H1 (cell line): ENCODE measurements at regions not wholly inside any gene's neighbourhood (a gene's known extent, or its start where the extent isn't known, plus 50 kb on each side); places are given as distances from the start of the nearest gene placed in this dataset.
A peak's percentile ranks its signal among the peaks of the same experiment; 100 is the strongest.

ENCODE experiments used
- CTCF ChIA-PET: fragments of 300-600 bp; sonication (Branson Sonifier 250); formaldehyde crosslinking; loops from one replicate; lab custom pipeline; 2021; ENCODE audit not compliant: partially characterized antibody; lab: Charles Lee
- POLR2A ChIA-PET: fragments of 300-600 bp; sonication (Branson Sonifier 250); formaldehyde crosslinking; loops from one replicate; lab custom pipeline; 2021; ENCODE audit warnings: inconsistent platforms; ENCODE audit not compliant: partially characterized antibody; lab: Charles Lee
- DNase-seq, 2 experiments: peaks; one replicate each; pipeline versions ENCODE4 v3.0.0 to v3.0.0-alpha.2; 2010 to 2022; ENCODE audit warnings: low spot score in 2 of 2, low read depth in 1 of 2, mixed read lengths in 1 of 2
- FAIRE-seq: peaks from 2 replicates; lab custom pipeline; 2011; peaks lifted over from hg19 to GRCh38; lab: Jason Lieb, UNC
- H2AFZ ChIP-seq: 2 replicates; pipeline ENCODE4 v1.8.1; 2012; ENCODE audit warnings: low read length, inconsistent platforms
- H2AK5ac ChIP-seq: 2 replicates; pipeline ENCODE4 v1.6.1; 2013; ENCODE audit warnings: low read depth, low read length
- H2BK120ac ChIP-seq: replicated peaks from 2 replicates; pipeline ENCODE3; 2013; ENCODE audit warnings: low read depth, low read length, inconsistent platforms
- H2BK12ac ChIP-seq: 2 replicates; pipeline ENCODE4 v1.6.1; 2013; ENCODE audit warnings: low read depth, low read length
- H2BK15ac ChIP-seq: 2 replicates; pipeline ENCODE4 v1.6.1; 2013; ENCODE audit warnings: low read length
- H2BK20ac ChIP-seq: 2 replicates; pipeline ENCODE4 v1.6.1; 2013; ENCODE audit warnings: low read length
- H2BK5ac ChIP-seq: 2 replicates; pipeline ENCODE4 v1.6.1; 2013; ENCODE audit warnings: low read depth, low read length
- H3K14ac ChIP-seq: 2 replicates; pipeline ENCODE4 v1.6.1; 2013; ENCODE audit warnings: inconsistent platforms; ENCODE audit not compliant: insufficient read length
- H3K18ac ChIP-seq: 2 replicates; pipeline ENCODE4 v1.6.1; 2013; ENCODE audit warnings: low read length; ENCODE audit errors: extremely low read depth
- H3K23ac ChIP-seq: 2 replicates; pipeline ENCODE4 v1.6.1; 2013; ENCODE audit warnings: inconsistent platforms; ENCODE audit not compliant: insufficient read length
- H3K23me2 ChIP-seq: 2 replicates; pipeline ENCODE4 v1.6.1; 2013; ENCODE audit warnings: low read depth, low read length
- H3K27ac ChIP-seq: 2 replicates; pipeline ENCODE4 v1.6.1; 2011; ENCODE audit warnings: low read depth, low read length, inconsistent platforms
- H3K27me3 ChIP-seq, 4 experiments: replicated peaks in 1 of 4; 1 replicate in 1 of 4; 2 replicates in 3 of 4; pipeline versions ENCODE4 v1.6.1 to v1.8.1; 2011 to 2013; ENCODE audit warnings: low read length in 3 of 4, mild to moderate bottlenecking in 3 of 4, inconsistent platforms in 2 of 4, mixed read lengths in 2 of 4, moderate library complexity in 1 of 4; ENCODE audit not compliant: control insufficient read depth in 3 of 4, insufficient read depth in 3 of 4; ENCODE audit errors: extremely low read depth in 1 of 4
- H3K36me3 ChIP-seq, 4 experiments: 2 replicates each; pipeline versions ENCODE4 v1.6.1 to v1.8.1; 2011 to 2013; ENCODE audit warnings: mild to moderate bottlenecking in 4 of 4, low read length in 3 of 4, moderate library complexity in 2 of 4, control low read depth in 1 of 4, inconsistent platforms in 1 of 4; ENCODE audit not compliant: insufficient read depth in 4 of 4, control insufficient read depth in 2 of 4
- H3K4ac ChIP-seq: replicated peaks from 2 replicates; pipeline ENCODE3; 2013; ENCODE audit warnings: low read length, low read depth, mixed read lengths, inconsistent platforms; ENCODE audit not compliant: insufficient read length
- H3K4me1 ChIP-seq, 4 experiments: replicated peaks in 1 of 4; 1 replicate in 1 of 4; 2 replicates in 3 of 4; pipeline versions ENCODE4 v1.6.1 to v1.8.1; 2011 to 2013; ENCODE audit warnings: low read length in 3 of 4, inconsistent platforms in 2 of 4, mixed read lengths in 1 of 4; ENCODE audit not compliant: insufficient read depth in 4 of 4, control insufficient read depth in 3 of 4
- H3K4me2 ChIP-seq, 2 experiments: 2 replicates each; pipeline versions ENCODE4 v1.6.1 to v1.8.1; 2011 to 2013; ENCODE audit warnings: low read depth in 2 of 2, low read length in 2 of 2, control low read depth in 1 of 2, inconsistent platforms in 1 of 2, mild to moderate bottlenecking in 1 of 2; ENCODE audit not compliant: insufficient read depth in 1 of 2
- H3K4me3 ChIP-seq, 4 experiments: fragments of 200-600, 300-600 bp in 1 of 4; sonication (generic), shearing (Covaris generic), sonication (Bioruptor Twin) in 1 of 4; 2 replicates each; pipeline versions ENCODE4 v1.5.1 to v1.8.1; 2011 to 2016; ENCODE audit warnings: low read length in 4 of 4, low read depth in 3 of 4, control low read depth in 2 of 4, inconsistent platforms in 2 of 4, mild to moderate bottlenecking in 2 of 4, mixed read lengths in 1 of 4, moderate library complexity in 1 of 4; ENCODE audit not compliant: insufficient read depth in 2 of 4; ENCODE audit errors: extremely low read depth in 1 of 4
- H3K56ac ChIP-seq: replicated peaks from 2 replicates; pipeline ENCODE3; 2013; ENCODE audit warnings: low read depth, mild to moderate bottlenecking, mixed read lengths, low read length, inconsistent platforms; ENCODE audit not compliant: insufficient read length
- H3K79me1 ChIP-seq: 2 replicates; pipeline ENCODE4 v1.6.1; 2013; ENCODE audit warnings: low read depth, low read length, control low read depth
- H3K79me2 ChIP-seq, 2 experiments: 2 replicates each; pipeline versions ENCODE4 v1.6.1 to v1.8.1; 2012 to 2013; ENCODE audit warnings: low read length in 2 of 2, mild to moderate bottlenecking in 2 of 2, inconsistent platforms in 1 of 2; ENCODE audit not compliant: insufficient read depth in 2 of 2, control insufficient read depth in 1 of 2
- H3K9ac ChIP-seq, 4 experiments: replicated peaks in 1 of 4; 1 replicate in 1 of 4; 2 replicates in 3 of 4; pipeline versions ENCODE4 v1.6.1 to v1.8.1; 2011 to 2013; ENCODE audit warnings: low read depth in 3 of 4, low read length in 3 of 4, control low read depth in 2 of 4, mild to moderate bottlenecking in 2 of 4, moderate library complexity in 2 of 4, inconsistent platforms in 1 of 4; ENCODE audit errors: extremely low read depth in 1 of 4
- H3K9me3 ChIP-seq, 2 experiments: 2 replicates each; pipeline versions ENCODE4 v1.6.1 to v1.8.1; 2012 to 2013; ENCODE audit warnings: mild to moderate bottlenecking in 2 of 2, moderate library complexity in 2 of 2, control low read depth in 1 of 2, inconsistent platforms in 1 of 2, low read depth in 1 of 2, low read length in 1 of 2, mixed read lengths in 1 of 2; ENCODE audit not compliant: insufficient read depth in 2 of 2
- H4K20me1 ChIP-seq, 2 experiments: replicated peaks in 1 of 2; 2 replicates each; pipeline versions ENCODE3 to v1.8.1; 2011 to 2013; ENCODE audit warnings: inconsistent platforms in 2 of 2, low read length in 2 of 2, mild to moderate bottlenecking in 1 of 2; ENCODE audit not compliant: insufficient read depth in 2 of 2, control insufficient read depth in 1 of 2
- H4K5ac ChIP-seq: 2 replicates; pipeline ENCODE4 v1.6.1; 2013; ENCODE audit warnings: low read length, low read depth, mixed read lengths, inconsistent platforms; ENCODE audit not compliant: insufficient read length
- H4K8ac ChIP-seq: 2 replicates; pipeline ENCODE4 v1.8.0; 2013; ENCODE audit warnings: mild to moderate bottlenecking, moderate library complexity, low read length, inconsistent platforms; ENCODE audit not compliant: insufficient read depth; ENCODE audit errors: extremely low read depth
- H4K91ac ChIP-seq: replicated peaks from 2 replicates; pipeline ENCODE3; 2013; ENCODE audit warnings: low read length, mixed read lengths, inconsistent platforms; ENCODE audit not compliant: insufficient read length
- PHF8 ChIP-seq: fragments of 200-600 bp; sonication (generic); conservative IDR thresholded peaks from 2 replicates; pipeline ENCODE4 v1.7.1; 2012; ENCODE audit warnings: low read depth, mild to moderate bottlenecking, inconsistent platforms, low read length, moderate library complexity
- TEAD4 ChIP-seq: IDR thresholded peaks from 2 replicates; pipeline ENCODE4 v1.6.1; 2012; ENCODE audit warnings: low read depth, low read length, inconsistent platforms, mixed read lengths
- WGBS, 2 experiments: shearing (Covaris generic) in 1 of 2; methylation state at CpG; one replicate each; pipeline versions ENCODE4 v1.1.6 to v1.1.7; 2013 to 2015; ENCODE audit warnings: low lambda C conversion rate in 2 of 2, mixed read lengths in 2 of 2, inconsistent platforms in 1 of 2, low coverage in 1 of 2, missing lambda C conversion rate in 1 of 2; ENCODE audit not compliant: insufficient replicate concordance in 2 of 2, insufficient coverage in 1 of 2, insufficient read length in 1 of 2; ENCODE audit errors: extremely low coverage in 1 of 2, missing lambda C conversion rate in 1 of 2; 5-methylcytosine and 5-hydroxymethylcytosine counted together

DNA sequence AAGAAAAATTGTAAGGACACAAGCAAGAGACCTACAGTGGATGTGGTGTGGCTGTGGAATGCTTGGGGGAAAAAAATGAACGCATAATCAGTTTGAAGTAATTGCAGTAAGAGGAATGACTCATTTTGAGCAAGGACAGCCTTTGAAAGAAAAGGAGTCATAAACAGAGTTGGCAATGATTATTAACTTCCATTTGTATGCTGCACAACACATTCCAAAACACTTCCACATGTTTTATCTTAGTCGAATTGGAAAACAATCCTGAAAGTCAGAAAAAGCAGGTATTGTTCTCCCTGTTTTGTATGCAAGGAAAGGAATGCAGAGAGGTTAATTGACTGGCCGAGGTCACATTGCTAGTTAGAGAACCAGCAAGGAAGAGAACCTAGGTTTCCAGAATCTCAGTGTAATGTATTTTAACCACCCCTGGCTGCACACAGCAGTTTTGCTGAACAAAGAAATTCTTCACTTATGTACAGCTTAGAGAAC is 630.0 kb upstream of the MIR17HG start:
- Histone ChIP-seq H3K36me3 (no peaks in the 10 kb centered on the region; a peak in 1 of 8 replicates), H3K23ac (no peak overlapping the region), H3K9ac (no peak overlapping the region), H2BK12ac (no peak overlapping the region), H4K8ac (no peak overlapping the region), H3K56ac (no peak overlapping the region), H3K79me2 (no peaks in the 10 kb centered on the region), H2AFZ (no peak overlapping the region), H4K20me1 (no peaks in the 10 kb centered on the region), H2BK20ac (no peak overlapping the region), H3K4ac (no peak overlapping the region), H3K27ac (no peak overlapping the region), H3K4me1 (peaks cover 0 to 2% (median 0%) of the 10 kb centered on the region in 4 experiments; a peak in 1 of 7 replicates), H3K4me3 (no peak overlapping the region)
- CTCF ChIA-PET = interaction anchor here (0.5 to 1.5 kb wide), 4 partner anchors 12 to 700 kb away, joined by 3 read pairs; no protein-coding TSS in a partner anchor
- 72% methylated on average over 3 of the region's 3 CpGs; no CpG with 5 or more reads in 1 of the 2 experiments for WGBS, 2 experiments
- TF ChIP-seq TEAD4 (0 out of 2 replicates have a peak, but pooled peaks have one; percentile 15), PHF8 (no peak)
- TF ChIP-seq, all 59 proteins: peak for 1
- Histone ChIP-seq H3K14ac (no peak overlapping the region), H4K91ac (no peak overlapping the region), H3K9me3 (no peaks in the 10 kb centered on the region), H3K23me2 (no peaks in the 10 kb centered on the region), H2BK5ac (no peak overlapping the region), H2AK5ac (no peak overlapping the region), H3K79me1 (no peaks in the 10 kb centered on the region), H2BK120ac (no peak overlapping the region), H3K18ac (no peak overlapping the region), H4K5ac (no peak overlapping the region), H2BK15ac (no peak overlapping the region), H3K27me3 (peaks cover 0 to 1% (median 0%) of the 10 kb centered on the region in 4 experiments; a peak in 1 of 7 replicates), H3K4me2 (no peak overlapping the region)
- FAIRE-seq (peak; percentile 28), DNase-seq (no peak)
- POLR2A ChIA-PET = no interaction called here
